HepG2 (cell line): ENCODE measurements at regions not wholly inside any gene's neighbourhood (a gene's known extent, or its start where the extent isn't known, plus 50 kb on each side); places are given as distances from the start of the nearest gene placed in this dataset.

Experiments used
- DNMT1 ChIP-seq: sonication (generic); formaldehyde crosslinking; IDR thresholded peaks from 2 replicates; pipeline ENCODE4 v1.5.1; 2020; ENCODE audit warnings: mild to moderate bottlenecking, missing genetic modification reagents
- MAFK ChIP-seq, 2 experiments: IDR thresholded peaks in 1 of 2; conservative IDR thresholded peaks in 1 of 2; 2 replicates each; pipeline ENCODE4 v1.6.1; 2011; ENCODE audit warnings: improper control_type of control experiment in 2 of 2, low read length in 2 of 2
- UBTF ChIP-seq: sonication (generic); formaldehyde crosslinking; IDR thresholded peaks from 2 replicates; pipeline ENCODE4 v1.4.0; 2020; ENCODE audit warnings: mild to moderate bottlenecking, missing genetic modification reagents
- USF2 ChIP-seq, 2 experiments: sonication (generic) in 1 of 2; formaldehyde crosslinking in 1 of 2; IDR thresholded peaks; 2 replicates each; pipeline versions ENCODE4 v1.5.1 to v1.6.1; 2011 to 2020; ENCODE audit warnings: borderline replicate concordance in 1 of 2, low read depth in 1 of 2, low read length in 1 of 2, mild to moderate bottlenecking in 1 of 2, missing genetic modification reagents in 1 of 2, moderate library complexity in 1 of 2
- ZBTB40 ChIP-seq, 2 experiments: fragments of 450-650 bp in 1 of 2; sonication (generic) in 1 of 2; formaldehyde crosslinking in 1 of 2; IDR thresholded peaks; 2 replicates each; pipeline versions ENCODE4 v1.6.1 to v1.8.0; 2016 to 2022; ENCODE audit warnings: antibody characterized with exemption in 1 of 2, mild to moderate bottlenecking in 1 of 2, missing genetic modification reagents in 1 of 2
- ZNF234 ChIP-seq: sonication (generic); formaldehyde crosslinking; conservative IDR thresholded peaks from 2 replicates; pipeline ENCODE4 v1.5.1; 2020; ENCODE audit warnings: mild to moderate bottlenecking, missing genetic modification reagents

- TF ChIP-seq ZNF234 (CRISPR knock-in tag) (no peak), ZBTB40 (IDR thresholded peaks at IDR 0.05) (no peak), ZBTB40 (CRISPR knock-in tag; IDR thresholded peaks at IDR 0.05) (no peak), UBTF (CRISPR knock-in tag) (no peak), DNMT1 (CRISPR knock-in tag) (no peak), MAFK (conservative IDR thresholded peaks at IDR 0.05 in 1 of 2, IDR thresholded peaks at IDR 0.05 in 1 of 2; ENCODE audit: low read length in 2 of 2) (no peak), USF2 (IDR thresholded peaks at IDR 0.05; ENCODE audit: low read depth, low read length) (no peak), USF2 (CRISPR knock-in tag; IDR thresholded peaks at IDR 0.05; ENCODE audit: borderline replicate concordance) (no peak)
These were observed 53.4 kb upstream of the OLIG3 start for GRCh38 chr6:137547601-137548000.
